ENCODE measurements at regions not wholly inside any gene's neighbourhood (a gene's known extent, or its start where the extent isn't known, plus 50 kb on each side); places are given as distances from the start of the nearest gene placed in this dataset.

- no peak for DNase-seq
Measured at GRCh38 chr10:47053081-47053798, 142.0 kb downstream of the PTPN20 start.

GRCh38 chr10:47054974-47055373 lies 143.7 kb downstream of the PTPN20 start:
- no peak for DNase-seq

- DNase-seq = no peak
Measured at GRCh38 chr10:47055386-47056246, 144.4 kb downstream of the PTPN20 start.

- DNase-seq = no peak
Measured at GRCh38 chr10:47056247-47056510, 145.0 kb downstream of the PTPN20 start.

GRCh38 chr10:47057471-47057870 lies 146.2 kb downstream of the PTPN20 start:
- DNase-seq = no peak

- no peak for DNase-seq
Measured at GRCh38 chr10:47058032-47058702, 146.9 kb downstream of the PTPN20 start.

GRCh38 chr10:47058961-47059391 lies 147.7 kb downstream of the PTPN20 start:
- DNase-seq = no peak

GRCh38 chr10:47059606-47060311 lies 148.5 kb downstream of the PTPN20 start:
- no peak for DNase-seq

GRCh38 chr10:47060356-47060755 lies 149.1 kb downstream of the PTPN20 start:
- DNase-seq = no peak

GRCh38 chr10:47060993-47061500 lies 149.8 kb downstream of the PTPN20 start:
- no peak for DNase-seq

- no peak for DNase-seq
Measured at GRCh38 chr10:47061776-47062175, 150.5 kb downstream of the PTPN20 start.

- no peak for DNase-seq
Measured at GRCh38 chr10:47062441-47063200, 151.4 kb downstream of the PTPN20 start.

GRCh38 chr10:47063858-47064257 lies 152.6 kb downstream of the PTPN20 start:
- no peak for DNase-seq

- no peak for DNase-seq
Measured at GRCh38 chr10:47065903-47066302, 154.7 kb downstream of the PTPN20 start.

GRCh38 chr10:47067949-47068940 lies 157.0 kb downstream of the PTPN20 start:
- DNase-seq = no peak

- no peak for DNase-seq
Measured at GRCh38 chr10:47070541-47070940, 159.3 kb downstream of the PTPN20 start.

- DNase-seq = no peak
Measured at GRCh38 chr10:47071891-47072290, 160.7 kb downstream of the PTPN20 start.

- DNase-seq = no peak
Measured at GRCh38 chr10:47073967-47074366, 162.7 kb downstream of the PTPN20 start.

GRCh38 chr10:47076949-47077361 lies 165.7 kb downstream of the PTPN20 start:
- no peak for DNase-seq

GRCh38 chr10:47077386-47077785 lies 166.2 kb downstream of the PTPN20 start:
- no peak for DNase-seq

GRCh38 chr10:47077941-47078340 lies 166.7 kb downstream of the PTPN20 start:
- no peak for DNase-seq

All from stimulated activated CD4-positive, alpha-beta T cell treated with anti-CD3 and anti-CD28 coated beads, Interleukin-2, amount 100 ng/mL, for 24 hours (primary cell).